ENCODE measurements at regions not wholly inside any gene's neighbourhood (a gene's known extent, or its start where the extent isn't known, plus 50 kb on each side); places are given as distances from the start of the nearest gene placed in this dataset.

DNA sequence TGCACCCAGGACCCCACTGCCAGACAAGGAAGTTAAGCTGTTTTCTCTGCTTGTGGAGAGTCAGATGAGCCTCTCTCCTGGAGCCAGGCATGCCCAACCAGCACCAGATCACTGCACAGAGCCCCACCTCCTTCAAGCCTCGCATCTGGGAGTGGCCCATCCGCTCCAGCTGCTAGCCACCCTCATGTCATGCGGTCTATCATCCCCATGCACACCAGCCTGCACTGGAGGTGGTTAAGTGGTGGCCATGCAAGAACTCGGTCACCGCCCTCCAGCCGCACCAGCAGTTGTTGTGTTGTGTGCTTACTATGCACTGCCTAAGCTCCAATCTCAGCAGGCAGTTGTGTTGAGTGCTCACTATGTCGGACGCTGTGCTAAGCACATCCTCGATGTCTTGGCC, 177.9 kb upstream of the SLC14A2 start:
- TF ChIP-seq, protein P1, sequence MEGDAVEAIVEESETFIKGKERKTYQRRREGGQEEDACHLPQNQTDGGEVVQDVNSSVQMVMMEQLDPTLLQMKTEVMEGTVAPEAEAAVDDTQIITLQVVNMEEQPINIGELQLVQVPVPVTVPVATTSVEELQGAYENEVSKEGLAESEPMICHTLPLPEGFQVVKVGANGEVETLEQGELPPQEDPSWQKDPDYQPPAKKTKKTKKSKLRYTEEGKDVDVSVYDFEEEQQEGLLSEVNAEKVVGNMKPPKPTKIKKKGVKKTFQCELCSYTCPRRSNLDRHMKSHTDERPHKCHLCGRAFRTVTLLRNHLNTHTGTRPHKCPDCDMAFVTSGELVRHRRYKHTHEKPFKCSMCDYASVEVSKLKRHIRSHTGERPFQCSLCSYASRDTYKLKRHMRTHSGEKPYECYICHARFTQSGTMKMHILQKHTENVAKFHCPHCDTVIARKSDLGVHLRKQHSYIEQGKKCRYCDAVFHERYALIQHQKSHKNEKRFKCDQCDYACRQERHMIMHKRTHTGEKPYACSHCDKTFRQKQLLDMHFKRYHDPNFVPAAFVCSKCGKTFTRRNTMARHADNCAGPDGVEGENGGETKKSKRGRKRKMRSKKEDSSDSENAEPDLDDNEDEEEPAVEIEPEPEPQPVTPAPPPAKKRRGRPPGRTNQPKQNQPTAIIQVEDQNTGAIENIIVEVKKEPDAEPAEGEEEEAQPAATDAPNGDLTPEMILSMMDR (IDR thresholded peaks at IDR 0.05): no peak
- DNase-seq (ENCODE audit: low spot score): peak; percentile 64
- Mint-ChIP-seq H3K36me3 (ENCODE audit: low read depth) (no peaks in the 10 kb centered on the region), H3K4me3 (ENCODE audit: unreplicated experiment) (no peak overlapping the region), H3K27me3 (ENCODE audit: low read depth) (no peaks in the 10 kb centered on the region), H3K9me3 (ENCODE audit: low read depth) (no peaks in the 10 kb centered on the region), H3K4me1 (ENCODE audit: low read depth) (peaks cover 10% of the 10 kb centered on the region), H3K27ac (ENCODE audit: unreplicated experiment) (no peak overlapping the region)

DNA sequence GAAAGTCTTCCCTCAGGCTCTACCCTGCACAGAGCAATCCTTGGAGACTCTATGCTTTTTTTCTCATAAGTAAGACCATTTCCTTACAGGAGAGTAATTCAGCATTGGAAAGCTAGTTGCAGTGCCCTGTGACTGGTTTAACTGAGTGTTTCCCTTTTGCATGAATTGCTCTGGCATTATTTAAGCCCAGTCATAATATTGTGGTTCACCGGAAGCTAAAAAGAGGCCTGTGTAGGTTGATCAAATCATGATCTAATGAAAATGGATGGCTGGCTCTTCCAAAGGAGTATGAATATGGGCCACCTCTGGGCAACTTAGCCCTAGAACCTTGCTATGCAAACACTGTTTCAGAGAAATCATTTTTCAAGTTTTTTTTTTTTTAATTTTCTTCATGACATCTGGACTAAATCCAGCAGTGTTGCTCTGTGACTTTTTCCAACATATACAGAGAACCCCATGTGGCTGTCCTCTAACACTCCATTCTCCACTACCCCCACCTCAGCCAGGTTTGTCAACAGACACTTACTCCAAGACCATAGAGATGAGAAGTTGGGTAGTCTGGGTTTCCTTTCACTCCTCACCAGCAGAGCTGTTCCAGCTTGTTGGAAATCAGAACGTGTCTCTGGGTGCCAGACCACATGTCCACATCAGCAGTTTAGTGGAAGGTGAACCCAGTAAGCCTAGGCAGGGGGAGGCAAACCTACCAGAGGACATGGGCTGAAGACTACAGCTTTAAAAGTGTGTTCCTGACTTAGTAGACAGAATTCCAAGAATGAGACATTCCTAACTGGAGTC, 175.2 kb upstream of the SLC14A2 start:
- TF ChIP-seq, protein P1 (IDR thresholded peaks at IDR 0.05): no peak
- Mint-ChIP-seq H3K9me3 (ENCODE audit: low read depth) (no peaks in the 10 kb centered on the region), H3K27me3 (ENCODE audit: low read depth) (peaks cover 4% of the 10 kb centered on the region), H3K4me3 (ENCODE audit: unreplicated experiment) (no peak overlapping the region), H3K36me3 (ENCODE audit: low read depth) (peaks cover 3% of the 10 kb centered on the region), H3K27ac (ENCODE audit: unreplicated experiment) (no peak overlapping the region), H3K4me1 (ENCODE audit: low read depth) (peaks cover 10% of the 10 kb centered on the region)
- DNase-seq (ENCODE audit: low spot score): no peak

DNA sequence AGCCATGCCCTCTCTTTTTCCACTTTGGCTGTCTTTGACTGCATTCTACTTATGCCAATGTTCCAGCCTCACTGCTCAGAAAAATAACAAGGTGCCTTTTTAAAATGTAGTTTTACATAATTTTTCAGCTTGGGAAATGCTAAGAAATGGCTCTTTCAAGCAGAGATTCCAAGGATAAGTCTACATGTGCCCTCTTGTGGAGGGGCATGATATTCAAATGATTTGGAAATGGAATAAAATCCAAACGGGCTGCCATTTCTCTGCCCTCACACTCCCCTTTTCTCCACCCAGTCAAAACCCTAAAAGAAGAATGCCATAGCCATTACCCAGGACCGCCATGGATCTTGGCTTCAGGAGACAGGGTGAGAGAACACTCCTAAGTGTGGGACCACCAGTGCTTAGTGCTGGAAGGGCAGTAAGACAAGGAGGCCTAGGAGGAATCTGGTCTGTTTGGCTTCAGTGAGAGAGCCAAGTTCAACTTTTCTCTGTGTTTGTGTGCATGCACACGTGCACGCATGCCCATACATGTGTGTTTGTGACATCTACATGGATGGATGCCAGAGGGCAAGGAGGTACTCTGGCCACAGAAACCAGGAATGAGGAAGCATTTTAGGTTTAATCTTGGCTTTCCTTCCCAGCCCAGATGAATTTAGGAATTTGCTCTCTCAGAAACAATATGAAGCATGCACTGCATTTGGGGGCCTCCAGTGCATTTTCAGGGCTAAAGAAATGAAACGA, 174.0 kb upstream of the SLC14A2 start:
- Mint-ChIP-seq H3K27ac (ENCODE audit: unreplicated experiment) (no peak overlapping the region), H3K9me3 (ENCODE audit: low read depth) (no peaks in the 10 kb centered on the region), H3K4me1 (ENCODE audit: low read depth) (peaks cover 10% of the 10 kb centered on the region), H3K27me3 (ENCODE audit: low read depth) (peaks cover 4% of the 10 kb centered on the region), H3K36me3 (ENCODE audit: low read depth) (peaks cover 3% of the 10 kb centered on the region), H3K4me3 (ENCODE audit: unreplicated experiment) (no peak overlapping the region)
- no peak for DNase-seq (ENCODE audit: low spot score)
- TF ChIP-seq, protein P1 (IDR thresholded peaks at IDR 0.05): peak; percentile 78

DNA sequence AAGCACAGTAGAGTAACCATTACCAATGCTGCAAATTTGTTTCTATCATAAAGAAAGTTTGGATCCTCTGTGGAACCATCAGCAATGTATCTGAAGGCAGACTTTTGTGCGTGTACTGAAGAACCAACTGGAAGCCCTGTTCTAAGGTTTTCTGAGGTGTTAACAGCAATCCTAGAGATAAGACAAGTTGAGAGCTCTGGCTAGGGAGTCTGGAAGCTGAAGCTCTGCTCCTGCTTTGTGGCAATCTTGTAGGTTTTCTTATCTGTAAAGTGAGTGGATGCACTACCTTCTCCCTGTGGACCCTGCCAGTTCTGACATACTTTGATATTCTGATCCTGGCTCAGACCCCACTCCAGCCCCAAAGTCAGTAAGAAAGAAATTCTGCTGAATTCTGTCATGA, 171.2 kb upstream of the SLC14A2 start:
- Mint-ChIP-seq H3K27ac (ENCODE audit: unreplicated experiment) (no peak overlapping the region), H3K4me3 (ENCODE audit: unreplicated experiment) (no peak overlapping the region), H3K9me3 (ENCODE audit: low read depth) (no peaks in the 10 kb centered on the region), H3K27me3 (ENCODE audit: low read depth) (peaks cover 4% of the 10 kb centered on the region), H3K4me1 (ENCODE audit: low read depth) (peaks cover 10% of the 10 kb centered on the region), H3K36me3 (ENCODE audit: low read depth) (peaks cover 3% of the 10 kb centered on the region)
- TF ChIP-seq, protein P1 (IDR thresholded peaks at IDR 0.05): no peak
- DNase-seq (ENCODE audit: low spot score): no peak

DNA sequence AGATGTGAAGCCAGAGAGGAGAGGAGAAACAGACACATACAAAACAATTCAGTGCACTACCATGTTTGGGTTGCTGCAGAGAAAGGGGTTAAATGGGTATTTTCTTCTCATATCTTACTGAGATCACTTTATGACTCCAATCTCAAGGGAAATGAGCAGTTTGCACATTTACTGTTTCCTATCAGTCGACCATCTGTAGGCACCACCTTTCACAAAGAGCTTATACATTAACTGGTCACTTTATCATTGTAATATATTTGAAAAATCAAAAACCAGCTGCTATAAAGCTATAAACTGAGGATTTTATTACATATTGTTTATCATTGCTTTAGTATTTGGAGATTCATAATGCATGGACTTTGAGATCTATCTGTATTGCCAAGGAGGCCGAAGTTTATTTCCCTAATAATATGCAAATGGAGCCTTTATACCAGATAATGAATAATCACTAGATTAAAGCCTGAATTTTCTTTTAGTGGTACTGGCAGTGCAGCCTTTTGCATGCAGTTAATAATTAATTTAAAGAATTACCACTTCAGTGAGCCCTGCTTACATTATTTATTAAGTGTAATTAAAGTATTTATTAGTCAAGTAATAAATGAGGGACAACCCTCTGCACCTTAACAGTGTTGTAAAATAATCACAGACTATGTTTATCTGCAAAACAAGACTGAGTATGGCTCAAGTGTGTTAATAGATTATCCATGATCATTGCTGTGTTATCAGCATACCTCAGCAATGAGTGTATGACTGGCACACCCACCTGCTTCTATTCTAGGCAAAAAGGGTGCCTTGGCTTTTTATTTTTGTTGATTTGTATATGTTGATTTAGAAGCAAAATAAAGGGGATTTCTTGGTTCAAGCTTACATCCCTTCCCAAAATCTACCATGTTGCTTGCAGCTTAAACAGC, 167.7 kb upstream of the SLC14A2 start:
- TF ChIP-seq, protein P1 (IDR thresholded peaks at IDR 0.05): no peak
- DNase-seq (ENCODE audit: low spot score): no peak
- peaks cover 4% of the 10 kb centered on the region for H3K27me3 Mint-ChIP-seq (ENCODE audit: low read depth)
- H3K4me1 Mint-ChIP-seq (ENCODE audit: low read depth): peaks cover 26% of the 10 kb centered on the region
- H3K36me3 Mint-ChIP-seq (ENCODE audit: low read depth): peaks cover 3% of the 10 kb centered on the region
- H3K4me3 Mint-ChIP-seq (ENCODE audit: unreplicated experiment): no peak overlapping the region
- H3K9me3 Mint-ChIP-seq (ENCODE audit: low read depth): no peaks in the 10 kb centered on the region
- no peak overlapping the region for H3K27ac Mint-ChIP-seq (ENCODE audit: unreplicated experiment)
